Hepatocyte (in vitro differentiated cells): ENCODE measurements at regions not wholly inside any gene's neighbourhood (a gene's known extent, or its start where the extent isn't known, plus 50 kb on each side); places are given as distances from the start of the nearest gene placed in this dataset.

Experiments
- CTCF ChIP-seq: fragments of 200-600 bp; sonication (generic); IDR thresholded peaks from 2 replicates; pipeline ENCODE4 v1.5.1; 2016; ENCODE audit warnings: antibody characterized with exemption, mild to moderate bottlenecking; ENCODE audit not compliant: poor library complexity
- EZH2 ChIP-seq: fragments of 200-600 bp; sonication (generic); IDR thresholded peaks from 2 replicates; pipeline ENCODE4 v1.6.1; 2016; ENCODE audit warnings: antibody characterized with exemption, mild to moderate bottlenecking, borderline replicate concordance

GRCh38 chr22:26732284-26732683, 74.9 kb downstream of the MIAT start:
- TF ChIP-seq CTCF (no peak), EZH2 (no peak)
